GM13976 (cell line): ENCODE measurements at regions not wholly inside any gene's neighbourhood (a gene's known extent, or its start where the extent isn't known, plus 50 kb on each side); places are given as distances from the start of the nearest gene placed in this dataset.

Experiments
- DNase-seq: peaks from one replicate; pipeline ENCODE4 v3.0.0; 2012; ENCODE audit warnings: low spot score
- CTCF ChIP-seq: IDR thresholded peaks from 2 replicates; pipeline ENCODE4 v1.5.1; 2012; ENCODE audit warnings: borderline replicate concordance, mild to moderate bottlenecking; ENCODE audit not compliant: insufficient read depth; ENCODE audit errors: extremely low read depth, missing control alignments, control extremely low read depth
- in situ Hi-C: fragments of 300-500 bp; cut with MboI; formaldehyde crosslinking; loops from one replicate; pipeline ENCODE4 v1.12.0; 2022; ENCODE audit warnings: low sequenced_read_pairs, mixed read lengths, inconsistent platforms; ENCODE audit not compliant: unreplicated experiment

DNA sequence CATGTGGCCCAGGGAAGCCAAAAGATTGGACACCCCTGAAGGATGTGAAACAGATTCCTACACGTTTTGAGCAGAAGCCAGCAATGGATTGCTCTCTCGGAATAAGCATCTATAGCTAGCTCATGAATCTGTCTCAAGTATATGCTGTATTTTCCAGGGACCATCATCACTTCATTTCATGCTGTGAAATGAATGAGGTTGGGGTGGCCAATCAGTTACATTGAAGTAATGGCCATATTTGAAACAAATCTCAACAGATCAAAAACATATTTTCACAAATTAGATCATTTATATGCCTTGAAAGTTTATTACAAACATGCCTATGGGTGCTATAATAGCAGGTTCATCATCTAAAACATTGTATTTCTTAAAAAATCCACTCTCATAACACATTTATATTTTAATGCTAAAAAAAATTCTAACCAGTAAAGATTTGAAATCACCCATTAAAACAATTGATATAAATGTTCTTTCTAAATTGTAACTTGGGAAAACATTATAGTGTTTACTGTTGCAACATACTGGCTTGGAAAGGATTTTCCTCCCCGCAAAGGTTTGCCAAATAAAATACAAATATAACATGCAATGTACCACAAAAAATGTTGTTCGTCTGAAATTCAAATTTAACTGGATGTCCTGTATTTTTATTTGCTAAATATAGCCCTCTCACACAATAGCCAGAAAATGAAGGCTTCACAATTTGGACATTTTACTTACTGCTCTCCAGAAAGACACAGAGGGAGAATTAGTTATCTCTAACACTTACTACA, 743.6 kb downstream of the KCNJ2 start:
- DNase-seq = no peak
- in situ Hi-C loops = no loop called here
- no peak for TF ChIP-seq CTCF

DNA sequence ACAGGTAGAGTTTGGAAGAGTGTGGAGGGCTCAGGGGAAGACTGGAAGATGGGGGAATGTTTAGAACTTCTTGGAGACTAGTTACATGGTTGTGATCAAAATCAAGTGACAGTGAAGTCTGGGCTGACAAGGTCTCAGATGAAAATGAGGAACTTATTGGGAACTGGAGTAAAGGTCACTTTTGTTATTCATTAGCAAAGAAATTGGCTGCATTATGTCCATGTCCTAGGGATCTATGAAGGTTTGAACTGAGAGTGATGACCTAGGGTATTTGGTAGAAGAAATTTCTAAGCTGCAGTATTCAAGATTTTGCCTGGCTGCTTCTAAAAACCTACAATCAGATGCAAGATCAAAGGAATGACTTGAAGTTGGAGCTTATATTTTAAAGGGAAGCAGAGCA, 747.1 kb downstream of the KCNJ2 start:
- in situ Hi-C loops = no loop called here
- TF ChIP-seq CTCF = no peak
- DNase-seq = no peak

DNA sequence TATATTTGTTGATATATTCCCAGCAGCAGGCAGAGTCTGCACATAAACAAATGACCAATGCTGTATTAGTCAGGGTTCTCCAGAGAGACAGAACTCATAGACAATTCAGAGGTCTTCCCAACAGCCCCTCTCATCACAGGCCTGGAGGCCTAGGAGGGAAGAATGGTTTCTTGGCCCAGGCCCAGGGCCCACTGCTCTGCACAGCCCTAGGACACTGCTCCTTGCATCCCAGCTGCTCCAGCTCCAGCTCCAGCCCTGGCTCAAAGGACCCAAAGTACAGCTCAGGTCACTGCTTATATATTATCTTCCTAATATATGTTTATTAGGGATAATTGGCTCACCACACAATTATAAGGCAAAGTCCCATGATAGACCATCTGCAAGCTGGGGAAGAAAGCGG, 749.9 kb downstream of the KCNJ2 start:
- in situ Hi-C loops = no loop called here
- TF ChIP-seq CTCF = no peak
- DNase-seq = no peak

GRCh38 chr17:70920416-70920815, 751.1 kb downstream of the KCNJ2 start:
- no peak for DNase-seq
- TF ChIP-seq CTCF = no peak
- in situ Hi-C loops = no loop called here

- DNase-seq = no peak
- in situ Hi-C loops = no loop called here
- no peak for TF ChIP-seq CTCF
Observed at GRCh38 chr17:70922268-70922667, 752.9 kb downstream of the KCNJ2 start.

DNA sequence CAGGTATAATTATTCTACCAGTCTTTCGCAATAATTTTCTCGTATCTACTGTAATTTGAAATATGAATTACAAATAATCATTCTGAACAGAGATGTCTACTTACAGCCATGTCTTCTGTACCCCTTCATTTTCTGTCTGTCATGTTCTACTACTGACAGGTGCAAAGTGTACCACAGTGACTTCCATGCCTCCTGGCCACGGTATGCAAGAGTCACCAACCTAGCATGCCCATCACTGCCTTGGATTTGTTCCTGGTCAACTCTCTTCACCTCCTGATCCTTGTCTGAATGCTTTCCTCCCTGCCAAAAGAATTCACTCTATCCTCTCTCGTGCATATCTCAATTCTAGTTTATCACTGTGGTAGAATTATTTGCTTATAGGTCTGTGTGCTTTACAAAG, 755.4 kb downstream of the KCNJ2 start:
- DNase-seq = no peak
- TF ChIP-seq CTCF = no peak
- in situ Hi-C loops = no loop called here
